AG09319 (cell line): ENCODE measurements at regions not wholly inside any gene's neighbourhood (a gene's known extent, or its start where the extent isn't known, plus 50 kb on each side); places are given as distances from the start of the nearest gene placed in this dataset.

Source experiments
- DNase-seq: peaks from one replicate; pipeline ENCODE4 v3.0.0-alpha.2; 2010; ENCODE audit warnings: low read depth; ENCODE audit errors: extremely low read depth
- CTCF ChIP-seq: IDR thresholded peaks from 2 replicates; pipeline ENCODE4 v1.5.1; 2011; ENCODE audit warnings: low read depth, mild to moderate bottlenecking, inconsistent platforms, low read length, moderate library complexity

DNA sequence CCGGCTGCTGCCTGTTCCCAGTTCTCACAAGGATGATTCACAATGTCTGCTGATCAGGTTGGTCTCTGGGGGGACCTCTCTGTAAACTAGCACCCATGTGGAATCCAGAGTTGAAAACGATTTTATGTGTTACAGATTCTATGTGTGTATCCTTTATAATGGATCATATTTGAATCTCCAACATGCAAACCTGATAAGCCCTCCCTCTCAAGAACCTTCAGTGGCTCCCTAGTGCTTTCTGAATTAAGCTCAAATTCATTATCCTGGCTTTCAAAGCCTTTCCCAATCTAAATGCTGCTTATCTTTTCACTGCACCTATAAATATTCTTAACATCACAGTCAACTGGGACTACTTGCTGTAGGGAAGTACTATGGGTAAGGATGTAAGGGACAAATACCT, 166.8 kb upstream of the USP24 start:
- DNase-seq: no peak
- TF ChIP-seq CTCF: no peak

DNA sequence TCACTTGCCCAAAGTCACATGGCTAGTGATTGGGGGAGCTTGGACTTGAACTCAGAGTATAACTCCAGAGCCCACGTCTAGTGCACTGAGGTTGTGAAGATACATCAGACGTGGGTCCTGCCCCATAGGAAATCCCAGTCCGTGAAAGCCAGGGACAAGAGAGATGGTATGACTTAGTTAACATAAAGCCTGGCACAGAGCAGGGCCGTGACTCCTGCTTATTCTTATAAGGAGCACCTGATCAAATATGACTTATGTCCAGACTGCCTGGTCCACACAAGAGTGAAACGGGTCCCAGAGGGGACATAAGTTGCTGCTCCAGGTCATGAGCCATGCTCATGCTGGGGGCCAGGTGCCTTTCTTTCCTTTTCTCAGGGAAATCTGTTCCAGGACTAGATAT, 166.3 kb upstream of the USP24 start:
- TF ChIP-seq CTCF: no peak
- DNase-seq: no peak

- no peak for DNase-seq
Observed at GRCh38 chr1:55380355-55380970, 165.3 kb upstream of the USP24 start.

GRCh38 chr1:55378582-55378981, 163.4 kb upstream of the USP24 start:
- TF ChIP-seq CTCF: peak; percentile 68
- DNase-seq: no peak

More at GRCh38 chr1:55380355-55380970, 165.3 kb upstream of the USP24 start:
- no peak for TF ChIP-seq CTCF

- no peak for DNase-seq
- no peak for TF ChIP-seq CTCF
Observed at GRCh38 chr1:55376897-55377296, 161.7 kb upstream of the USP24 start.

- peak; percentile 83 for TF ChIP-seq CTCF
- no peak for DNase-seq
Observed at GRCh38 chr1:55375617-55376258, 160.6 kb upstream of the USP24 start.

- no peak for DNase-seq
- TF ChIP-seq CTCF: no peak
Observed at GRCh38 chr1:55374801-55375616, 159.8 kb upstream of the USP24 start.
